ENCODE measurements at regions not wholly inside any gene's neighbourhood (a gene's known extent, or its start where the extent isn't known, plus 50 kb on each side); places are given as distances from the start of the nearest gene placed in this dataset.

- WGBS, result 76% methylated on average over 3 of the region's 3 CpGs
- intact Hi-C loops (cut with DNase I), result no loop called here
Observed at GRCh38 chr5:74372051-74372450, 268.5 kb downstream of the ENC1 start.

GRCh38 chr5:74371621-74372020 lies 268.9 kb downstream of the ENC1 start:
- Histone ChIP-seq H3K4me3 (ENCODE audit: low read length) (no peak overlapping the region), H3K9me3 (ENCODE audit: control insufficient read depth, low read length) (no peaks in the 10 kb centered on the region), H3K27me3 (ENCODE audit: control insufficient read depth, insufficient read depth) (no peaks in the 10 kb centered on the region), H3K4me1 (ENCODE audit: control insufficient read depth, insufficient read depth, low read length) (peaks cover 4% of the 10 kb centered on the region), H3K27ac (ENCODE audit: low read length) (no peak overlapping the region)
- DNase-seq (no peak), ATAC-seq (no peak)
- 97% methylated on average over 5 of the region's 5 CpGs for WGBS
- intact Hi-C loops (cut with DNase I), result no loop called here

More at GRCh38 chr5:74372051-74372450, 268.5 kb downstream of the ENC1 start:
- Histone ChIP-seq H3K9me3 (ENCODE audit: control insufficient read depth, low read length) (no peaks in the 10 kb centered on the region), H3K4me3 (ENCODE audit: low read length) (no peak overlapping the region), H3K4me1 (ENCODE audit: control insufficient read depth, insufficient read depth, low read length) (peaks cover 2% of the 10 kb centered on the region), H3K27me3 (ENCODE audit: control insufficient read depth, insufficient read depth) (no peaks in the 10 kb centered on the region), H3K27ac (ENCODE audit: low read length) (no peak overlapping the region)
- ATAC-seq (no peak), DNase-seq (no peak)

- no peaks in the 10 kb centered on the region for H3K9me3 ChIP-seq (ENCODE audit: control insufficient read depth, low read length)
- H3K4me3 ChIP-seq (ENCODE audit: low read length), result no peak overlapping the region
- no peak overlapping the region for H3K27ac ChIP-seq (ENCODE audit: low read length)
- H3K27me3 ChIP-seq (ENCODE audit: control insufficient read depth, insufficient read depth), result no peaks in the 10 kb centered on the region
- 48% methylated on average over 7 of the region's 7 CpGs for WGBS
- DNase-seq (peak in 1 of 3 donors; percentile 68), ATAC-seq (peak in 1 of 2 donors; percentile 35)
- intact Hi-C loops (cut with DNase I), result no loop called here
- peaks cover 4% of the 10 kb centered on the region for H3K4me1 ChIP-seq (ENCODE audit: control insufficient read depth, insufficient read depth, low read length)
Observed at GRCh38 chr5:74370168-74370567, 270.4 kb downstream of the ENC1 start.

GRCh38 chr5:74369173-74369572 lies 271.4 kb downstream of the ENC1 start:
- no peak for DNase-seq
- Histone ChIP-seq H3K4me3 (ENCODE audit: low read length) (no peak overlapping the region), H3K4me1 (ENCODE audit: control insufficient read depth, insufficient read depth, low read length) (peaks cover 4% of the 10 kb centered on the region), H3K9me3 (ENCODE audit: control insufficient read depth, low read length) (no peaks in the 10 kb centered on the region), H3K27ac (ENCODE audit: low read length) (no peak overlapping the region), H3K27me3 (ENCODE audit: control insufficient read depth, insufficient read depth) (no peaks in the 10 kb centered on the region)
- intact Hi-C loops (cut with DNase I), result no loop called here
- 88% methylated on average over 6 of the region's 6 CpGs for WGBS
- no peak for ATAC-seq

GRCh38 chr5:74367934-74368333 lies 272.6 kb downstream of the ENC1 start:
- H3K9me3 ChIP-seq (ENCODE audit: control insufficient read depth, low read length), result no peaks in the 10 kb centered on the region
- no peak overlapping the region for H3K4me3 ChIP-seq (ENCODE audit: low read length)
- intact Hi-C loops (cut with DNase I), result no loop called here
- WGBS, result 53% methylated on average over 4 of the region's 4 CpGs
- H3K27me3 ChIP-seq (ENCODE audit: control insufficient read depth, insufficient read depth), result no peaks in the 10 kb centered on the region
- H3K27ac ChIP-seq (ENCODE audit: low read length), result peak overlapping the region; percentile 40
- peaks cover 4% of the 10 kb centered on the region for H3K4me1 ChIP-seq (ENCODE audit: control insufficient read depth, insufficient read depth, low read length)
- peak; percentile 73 to 84 for ATAC-seq
- peak; percentile 50 to 67 (median 66) for DNase-seq

GRCh38 chr5:74367241-74367733 lies 273.2 kb downstream of the ENC1 start:
- Histone ChIP-seq H3K9me3 (ENCODE audit: control insufficient read depth, low read length) (no peaks in the 10 kb centered on the region), H3K27me3 (ENCODE audit: control insufficient read depth, insufficient read depth) (no peaks in the 10 kb centered on the region), H3K27ac (ENCODE audit: low read length) (peak overlapping the region; percentile 22), H3K4me1 (ENCODE audit: control insufficient read depth, insufficient read depth, low read length) (peaks cover 4% of the 10 kb centered on the region), H3K4me3 (ENCODE audit: low read length) (no peak overlapping the region)
- ATAC-seq (peak; percentile 77 to 81), DNase-seq (peak in 2 of 3 donors; percentile 53 to 66)
- WGBS, result 45% methylated on average over 4 of the region's 4 CpGs
- intact Hi-C loops (cut with DNase I), result no loop called here

- DNase-seq (no peak), ATAC-seq (no peak)
- Histone ChIP-seq H3K27me3 (ENCODE audit: control insufficient read depth, insufficient read depth) (no peaks in the 10 kb centered on the region), H3K9me3 (ENCODE audit: control insufficient read depth, low read length) (no peaks in the 10 kb centered on the region), H3K4me1 (ENCODE audit: control insufficient read depth, insufficient read depth, low read length) (peaks cover 4% of the 10 kb centered on the region), H3K4me3 (ENCODE audit: low read length) (no peak overlapping the region), H3K27ac (ENCODE audit: low read length) (no peak overlapping the region)
- 92% methylated on average over 1 of the region's 1 CpG for WGBS
- intact Hi-C loops (cut with DNase I), result no loop called here
Observed at GRCh38 chr5:74365723-74366122, 274.8 kb downstream of the ENC1 start.

- 90% methylated on average over 4 of the region's 4 CpGs for WGBS
- H3K27ac ChIP-seq (ENCODE audit: low read length), result no peak overlapping the region
- no peak for ATAC-seq
- DNase-seq, result no peak
- H3K4me3 ChIP-seq (ENCODE audit: low read length), result no peak overlapping the region
- H3K9me3 ChIP-seq (ENCODE audit: control insufficient read depth, low read length), result no peaks in the 10 kb centered on the region
- intact Hi-C loops (cut with DNase I), result no loop called here
- no peaks in the 10 kb centered on the region for H3K27me3 ChIP-seq (ENCODE audit: control insufficient read depth, insufficient read depth)
- peaks cover 4% of the 10 kb centered on the region for H3K4me1 ChIP-seq (ENCODE audit: control insufficient read depth, insufficient read depth, low read length)
Observed at GRCh38 chr5:74364507-74364906, 276.0 kb downstream of the ENC1 start.

GRCh38 chr5:74363603-74364205 lies 276.8 kb downstream of the ENC1 start:
- H3K27ac ChIP-seq (ENCODE audit: low read length), result no peak overlapping the region
- intact Hi-C loops (cut with DNase I), result no loop called here
- 84% methylated on average over 7 of the region's 7 CpGs for WGBS

GRCh38 chr5:74361406-74362358 lies 278.8 kb downstream of the ENC1 start:
- Histone ChIP-seq H3K27ac (ENCODE audit: low read length) (no peak overlapping the region), H3K9me3 (ENCODE audit: control insufficient read depth, low read length) (no peaks in the 10 kb centered on the region), H3K4me3 (ENCODE audit: low read length) (no peak overlapping the region), H3K4me1 (ENCODE audit: control insufficient read depth, insufficient read depth, low read length) (no peaks in the 10 kb centered on the region), H3K27me3 (ENCODE audit: control insufficient read depth, insufficient read depth) (no peaks in the 10 kb centered on the region)
- ATAC-seq (no peak), DNase-seq (no peak)
- intact Hi-C loops (cut with DNase I), result no loop called here
- 89% methylated on average over 13 of the region's 13 CpGs for WGBS

More at GRCh38 chr5:74363603-74364205, 276.8 kb downstream of the ENC1 start:
- Histone ChIP-seq H3K4me3 (ENCODE audit: low read length) (no peak overlapping the region), H3K9me3 (ENCODE audit: control insufficient read depth, low read length) (no peaks in the 10 kb centered on the region), H3K27me3 (ENCODE audit: control insufficient read depth, insufficient read depth) (no peaks in the 10 kb centered on the region), H3K4me1 (ENCODE audit: control insufficient read depth, insufficient read depth, low read length) (peaks cover 4% of the 10 kb centered on the region)
- no peak for ATAC-seq
- peak in 1 of 3 donors; percentile 62 for DNase-seq

Data from right cardiac atrium (tissue), 5 donors.